ENCODE measurements at regions not wholly inside any gene's neighbourhood (a gene's known extent, or its start where the extent isn't known, plus 50 kb on each side); places are given as distances from the start of the nearest gene placed in this dataset.

GRCh38 chr13:78485803-78486202 is 117.5 kb downstream of the POU4F1 start:
- Mint-ChIP-seq H3K4me3 (no peak overlapping the region), H3K27me3 (peaks cover 8% of the 10 kb centered on the region), H3K27ac (no peak overlapping the region), H3K4me1 (ENCODE audit: low read depth) (no peaks in the 10 kb centered on the region), H3K36me3 (ENCODE audit: low read depth) (no peaks in the 10 kb centered on the region), H3K9me3 (peaks cover 2% of the 10 kb centered on the region)
- TF ChIP-seq CTCF (IDR thresholded peaks at IDR 0.05), result no peak
- ChIA-PET POLR2A (no interaction called here), CTCF (no interaction called here)
- no peak overlapping the region for H3K27ac ChIP-seq (ENCODE audit: low read depth in 1 of 2, low read length in 2 of 2)
- intact Hi-C loops (cut with DNase I, micrococcal nuclease), result no loop called here
- no peak for DNase-seq
- H3K36me3 ChIP-seq (ENCODE audit: insufficient read depth, low read length), result no peaks in the 10 kb centered on the region
- no peaks in the 10 kb centered on the region for H3K4me1 ChIP-seq (ENCODE audit: insufficient read depth, low read length)
- no peak for ATAC-seq (ENCODE audit: poor library complexity)
- no peak overlapping the region for H3K4me3 ChIP-seq (ENCODE audit: low read length)
- peaks cover 0 to 2% of the 10 kb centered on the region in 2 experiments for H3K27me3 ChIP-seq (ENCODE audit: control insufficient read depth in 1 of 2, insufficient read depth in 2 of 2, low read length in 2 of 2)
- H3K9me3 ChIP-seq (ENCODE audit: control insufficient read depth in 1 of 2, insufficient read depth in 1 of 2, low read length in 2 of 2), result no peaks in the 10 kb centered on the region

- Histone ChIP-seq H3K27ac (ENCODE audit: low read depth in 1 of 2, low read length in 2 of 2) (no peak overlapping the region), H3K36me3 (ENCODE audit: insufficient read depth, low read length) (no peaks in the 10 kb centered on the region), H3K4me1 (ENCODE audit: insufficient read depth, low read length) (no peaks in the 10 kb centered on the region), H3K9me3 (ENCODE audit: control insufficient read depth in 1 of 2, insufficient read depth in 1 of 2, low read length in 2 of 2) (peaks cover 0 to 3% of the 10 kb centered on the region in 2 experiments), H3K4me3 (ENCODE audit: low read length) (no peak overlapping the region), H3K27me3 (ENCODE audit: control insufficient read depth in 1 of 2, insufficient read depth in 2 of 2, low read length in 2 of 2) (peaks cover 0 to 4% of the 10 kb centered on the region in 2 experiments)
- H3K4me3 Mint-ChIP-seq, result no peak overlapping the region
- ChIA-PET POLR2A (no interaction called here), CTCF (no interaction called here)
- no peaks in the 10 kb centered on the region for H3K9me3 Mint-ChIP-seq
- H3K27me3 Mint-ChIP-seq, result peaks cover 5% of the 10 kb centered on the region
- H3K27ac Mint-ChIP-seq, result no peak overlapping the region
- no peaks in the 10 kb centered on the region for H3K36me3 Mint-ChIP-seq (ENCODE audit: low read depth)
- intact Hi-C loops (cut with DNase I, micrococcal nuclease), result no loop called here
- no peak for TF ChIP-seq CTCF (IDR thresholded peaks at IDR 0.05)
- no peaks in the 10 kb centered on the region for H3K4me1 Mint-ChIP-seq (ENCODE audit: low read depth)
- ATAC-seq (ENCODE audit: poor library complexity), result no peak
- DNase-seq, result no peak
Measured at GRCh38 chr13:78478183-78478582, 125.2 kb downstream of the POU4F1 start.

- intact Hi-C loops (cut with DNase I, micrococcal nuclease), result no loop called here
- Histone ChIP-seq H3K27ac (ENCODE audit: low read depth in 1 of 2, low read length in 2 of 2) (no peak overlapping the region), H3K27me3 (ENCODE audit: control insufficient read depth in 1 of 2, insufficient read depth in 2 of 2, low read length in 2 of 2) (peaks cover 0 to 4% of the 10 kb centered on the region in 2 experiments), H3K36me3 (ENCODE audit: insufficient read depth, low read length) (no peaks in the 10 kb centered on the region), H3K9me3 (ENCODE audit: control insufficient read depth in 1 of 2, insufficient read depth in 1 of 2, low read length in 2 of 2) (peaks cover 0 to 3% of the 10 kb centered on the region in 2 experiments), H3K4me3 (ENCODE audit: low read length) (no peak overlapping the region), H3K4me1 (ENCODE audit: insufficient read depth, low read length) (no peaks in the 10 kb centered on the region)
- Mint-ChIP-seq H3K27ac (no peak overlapping the region), H3K4me1 (ENCODE audit: low read depth) (no peaks in the 10 kb centered on the region), H3K4me3 (no peak overlapping the region), H3K27me3 (peaks cover 5% of the 10 kb centered on the region), H3K36me3 (ENCODE audit: low read depth) (no peaks in the 10 kb centered on the region), H3K9me3 (no peaks in the 10 kb centered on the region)
- ChIA-PET CTCF (no interaction called here), POLR2A (no interaction called here)
- no peak for TF ChIP-seq CTCF (IDR thresholded peaks at IDR 0.05)
- DNase-seq, result no peak
- no peak for ATAC-seq (ENCODE audit: poor library complexity)
Measured at GRCh38 chr13:78476910-78477309, 126.4 kb downstream of the POU4F1 start.

Data from CD4-positive, alpha-beta T cell (primary cell).